NCI-H2107 (cell line): ENCODE measurements at regions not wholly inside any gene's neighbourhood (a gene's known extent, or its start where the extent isn't known, plus 50 kb on each side); places are given as distances from the start of the nearest gene placed in this dataset.
"Not testable (repeated sequence)": the region's sequence is repeated elsewhere in the genome, so short reads cannot be mapped to it uniquely, and the experiment has no call there.

ENCODE experiments used
- DNase-seq: peaks from one replicate; lab custom pipeline; 2025; lab: John Stamatoyannopoulos, UW

- DNase-seq: no peak
Observed at GRCh38 chr11:37322333-37323194, 724.5 kb upstream of the RAG2 start.

- DNase-seq: no peak
Observed at GRCh38 chr11:37320921-37321320, 722.9 kb upstream of the RAG2 start.

GRCh38 chr11:37317803-37318202 is 719.8 kb upstream of the RAG2 start:
- DNase-seq: no peak

GRCh38 chr11:37313266-37313665 is 715.2 kb upstream of the RAG2 start:
- DNase-seq: no peak

GRCh38 chr11:37306563-37306962 is 708.5 kb upstream of the RAG2 start:
- DNase-seq: no peak

- DNase-seq: not testable (repeated sequence)
Observed at GRCh38 chr11:37301405-37301804, 703.4 kb upstream of the RAG2 start.

GRCh38 chr11:37298173-37298572 is 700.1 kb upstream of the RAG2 start:
- no peak for DNase-seq

- no peak for DNase-seq
Observed at GRCh38 chr11:37286890-37287289, 688.9 kb upstream of the RAG2 start.

- DNase-seq: no peak
Observed at GRCh38 chr11:37282367-37282766, 684.3 kb upstream of the RAG2 start.

- no peak for DNase-seq
Observed at GRCh38 chr11:37280200-37280599, 682.2 kb upstream of the RAG2 start.

GRCh38 chr11:37277896-37278465 is 679.9 kb upstream of the RAG2 start:
- no peak for DNase-seq

- no peak for DNase-seq
Observed at GRCh38 chr11:37264783-37265182, 666.7 kb upstream of the RAG2 start.

GRCh38 chr11:37264060-37264459 is 666.0 kb upstream of the RAG2 start:
- no peak for DNase-seq

- DNase-seq: not testable (repeated sequence)
Observed at GRCh38 chr11:37263467-37263866, 665.4 kb upstream of the RAG2 start.

- no peak for DNase-seq
Observed at GRCh38 chr11:37259734-37260133, 661.7 kb upstream of the RAG2 start.

GRCh38 chr11:37248145-37248544 is 650.1 kb upstream of the RAG2 start:
- DNase-seq: no peak

GRCh38 chr11:37246092-37246491 is 648.1 kb upstream of the RAG2 start:
- not testable (repeated sequence) for DNase-seq

GRCh38 chr11:37230865-37231264 is 632.8 kb upstream of the RAG2 start:
- no peak for DNase-seq

- DNase-seq: no peak
Observed at GRCh38 chr11:37223962-37224361, 625.9 kb upstream of the RAG2 start.

GRCh38 chr11:37203006-37203405 is 605.0 kb upstream of the RAG2 start:
- no peak for DNase-seq

GRCh38 chr11:37199082-37199481 is 601.0 kb upstream of the RAG2 start:
- DNase-seq: no peak

- DNase-seq: no peak
Observed at GRCh38 chr11:37184326-37184725, 586.3 kb upstream of the RAG2 start.

GRCh38 chr11:37182031-37182430 is 584.0 kb upstream of the RAG2 start:
- no peak for DNase-seq

GRCh38 chr11:37177721-37178120 is 579.7 kb upstream of the RAG2 start:
- no peak for DNase-seq
